WERI-Rb-1 (cell line): ENCODE measurements at regions not wholly inside any gene's neighbourhood (a gene's known extent, or its start where the extent isn't known, plus 50 kb on each side); places are given as distances from the start of the nearest gene placed in this dataset.

Source experiments
- DNase-seq: peaks from one replicate; pipeline ENCODE4 v3.0.0-alpha.2; 2020
- H3K27ac ChIP-seq: fragments of 250-450 bp; sonication (Bioruptor Pico); 2 replicates; pipeline ENCODE4 v1.5.1; 2020; ENCODE audit warnings: mild to moderate bottlenecking, moderate library complexity
- H3K27me3 ChIP-seq: fragments of 250-450 bp; sonication (Bioruptor Pico); 2 replicates; pipeline ENCODE4 v1.5.1; 2021; ENCODE audit warnings: mild to moderate bottlenecking, low read depth, moderate library complexity; ENCODE audit not compliant: insufficient read depth, severe bottlenecking
- H3K36me3 ChIP-seq: fragments of 250-450 bp; sonication (Bioruptor Pico); 2 replicates; pipeline ENCODE4 v1.5.1; 2020; ENCODE audit warnings: mild to moderate bottlenecking, moderate library complexity
- H3K4me3 ChIP-seq: 2 replicates; pipeline ENCODE4 v1.5.1; 2011; ENCODE audit warnings: low read depth, mild to moderate bottlenecking, control low read depth, low read length
- H3K9me3 ChIP-seq: fragments of 250-450 bp; sonication (Bioruptor Pico); 2 replicates; pipeline ENCODE4 v1.5.1; 2021; ENCODE audit warnings: mild to moderate bottlenecking, moderate library complexity; ENCODE audit not compliant: severe bottlenecking
- TF ChIP-seq, protein P1 (sequence below): IDR thresholded peaks from 2 replicates; pipeline ENCODE4 v1.5.1; 2011; ENCODE audit warnings: low read depth, mild to moderate bottlenecking, control low read depth, inconsistent platforms, low read length

DNA sequence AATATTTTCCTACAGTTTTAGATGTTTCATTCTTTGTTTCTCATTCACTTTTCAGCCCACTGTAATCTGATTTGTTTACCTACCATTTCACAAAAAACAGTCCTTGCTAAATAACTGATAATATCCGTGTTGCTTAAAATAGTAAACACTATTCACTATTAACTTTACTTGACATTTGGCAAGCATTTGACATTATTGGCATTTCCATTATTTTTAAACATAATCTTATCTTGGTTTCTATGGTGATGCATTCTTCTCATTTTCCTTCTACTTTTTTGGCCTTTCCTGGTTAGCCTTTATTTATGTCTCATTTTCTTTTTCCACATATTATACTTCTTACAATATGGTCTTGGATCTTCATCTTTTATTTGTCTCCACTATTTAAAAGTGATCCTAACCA is 715.3 kb downstream of the DNAJB9 start:
- no peak overlapping the region for H3K4me3 ChIP-seq
- no peaks in the 10 kb centered on the region for H3K36me3 ChIP-seq
- TF ChIP-seq, protein P1, sequence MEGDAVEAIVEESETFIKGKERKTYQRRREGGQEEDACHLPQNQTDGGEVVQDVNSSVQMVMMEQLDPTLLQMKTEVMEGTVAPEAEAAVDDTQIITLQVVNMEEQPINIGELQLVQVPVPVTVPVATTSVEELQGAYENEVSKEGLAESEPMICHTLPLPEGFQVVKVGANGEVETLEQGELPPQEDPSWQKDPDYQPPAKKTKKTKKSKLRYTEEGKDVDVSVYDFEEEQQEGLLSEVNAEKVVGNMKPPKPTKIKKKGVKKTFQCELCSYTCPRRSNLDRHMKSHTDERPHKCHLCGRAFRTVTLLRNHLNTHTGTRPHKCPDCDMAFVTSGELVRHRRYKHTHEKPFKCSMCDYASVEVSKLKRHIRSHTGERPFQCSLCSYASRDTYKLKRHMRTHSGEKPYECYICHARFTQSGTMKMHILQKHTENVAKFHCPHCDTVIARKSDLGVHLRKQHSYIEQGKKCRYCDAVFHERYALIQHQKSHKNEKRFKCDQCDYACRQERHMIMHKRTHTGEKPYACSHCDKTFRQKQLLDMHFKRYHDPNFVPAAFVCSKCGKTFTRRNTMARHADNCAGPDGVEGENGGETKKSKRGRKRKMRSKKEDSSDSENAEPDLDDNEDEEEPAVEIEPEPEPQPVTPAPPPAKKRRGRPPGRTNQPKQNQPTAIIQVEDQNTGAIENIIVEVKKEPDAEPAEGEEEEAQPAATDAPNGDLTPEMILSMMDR, result no peak
- no peaks in the 10 kb centered on the region for H3K27me3 ChIP-seq
- no peak for DNase-seq
- no peaks in the 10 kb centered on the region for H3K9me3 ChIP-seq
- H3K27ac ChIP-seq, result no peak overlapping the region

DNA sequence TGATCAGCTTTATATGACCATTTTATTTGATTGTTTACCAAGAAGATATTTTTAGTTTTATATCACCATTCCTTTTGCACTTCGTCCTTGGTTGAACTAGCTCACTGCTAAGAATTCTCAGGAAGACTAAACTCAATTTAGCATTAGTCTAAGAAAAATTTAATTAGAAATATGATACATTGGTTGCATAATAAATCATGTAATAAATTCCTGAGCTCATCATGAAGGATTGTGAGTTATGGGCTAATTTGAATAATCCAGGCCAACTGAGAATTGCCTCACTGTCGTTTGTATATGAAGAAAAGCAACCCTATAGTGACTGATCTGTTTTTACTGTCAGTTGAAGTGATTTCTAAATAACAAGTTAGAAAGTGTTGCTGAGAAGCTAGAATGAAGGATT is 725.5 kb downstream of the DNAJB9 start:
- Histone ChIP-seq H3K4me3 (no peak overlapping the region), H3K27me3 (no peaks in the 10 kb centered on the region), H3K9me3 (no peaks in the 10 kb centered on the region), H3K36me3 (no peaks in the 10 kb centered on the region), H3K27ac (no peak overlapping the region)
- TF ChIP-seq, protein P1, result no peak
- DNase-seq, result no peak

DNA sequence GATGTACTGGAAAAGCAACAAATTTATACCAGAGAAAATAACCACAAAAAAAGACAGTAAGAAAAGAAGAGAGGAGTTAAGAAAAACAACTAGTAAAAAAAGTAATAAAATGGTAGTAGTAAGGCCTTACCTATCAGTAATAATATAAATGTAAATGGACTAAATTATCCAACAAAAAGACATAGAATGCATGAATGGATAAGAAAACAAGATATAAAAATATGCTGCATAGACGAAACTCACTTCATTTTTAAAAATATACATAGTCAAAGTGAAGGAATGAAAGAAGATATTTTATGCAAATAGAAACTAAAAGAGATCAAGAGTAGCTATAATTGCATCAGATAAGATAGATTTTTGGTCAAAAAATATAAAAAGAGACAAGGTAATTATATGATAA is 739.1 kb downstream of the DNAJB9 start:
- no peaks in the 10 kb centered on the region for H3K9me3 ChIP-seq
- TF ChIP-seq, protein P1, result no peak
- H3K36me3 ChIP-seq, result no peaks in the 10 kb centered on the region
- H3K27ac ChIP-seq, result no peak overlapping the region
- H3K27me3 ChIP-seq, result no peaks in the 10 kb centered on the region
- no peak for DNase-seq
- H3K4me3 ChIP-seq, result no peak overlapping the region

DNA sequence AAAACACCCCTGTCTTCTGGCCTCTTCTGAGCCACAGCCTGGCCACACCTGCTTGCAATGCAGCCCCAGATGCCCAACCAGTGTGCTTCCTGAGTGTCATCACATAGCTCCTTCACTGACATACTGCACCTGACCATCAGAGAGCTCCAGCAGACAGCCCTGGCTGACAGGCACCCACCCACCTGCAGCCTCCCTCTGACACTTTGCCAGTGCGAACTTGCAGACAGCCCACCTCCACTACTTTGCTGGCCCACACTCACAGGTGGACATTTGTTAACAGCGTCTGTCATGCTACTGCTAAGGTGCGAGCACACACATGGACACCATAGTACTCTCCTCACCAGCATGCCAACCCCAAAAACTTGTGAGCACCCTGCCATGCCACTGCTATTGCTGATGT is 740.1 kb downstream of the DNAJB9 start:
- no peak overlapping the region for H3K27ac ChIP-seq
- no peak for DNase-seq
- no peaks in the 10 kb centered on the region for H3K9me3 ChIP-seq
- H3K4me3 ChIP-seq, result no peak overlapping the region
- H3K36me3 ChIP-seq, result no peaks in the 10 kb centered on the region
- H3K27me3 ChIP-seq, result no peaks in the 10 kb centered on the region
- TF ChIP-seq, protein P1, result no peak

DNA sequence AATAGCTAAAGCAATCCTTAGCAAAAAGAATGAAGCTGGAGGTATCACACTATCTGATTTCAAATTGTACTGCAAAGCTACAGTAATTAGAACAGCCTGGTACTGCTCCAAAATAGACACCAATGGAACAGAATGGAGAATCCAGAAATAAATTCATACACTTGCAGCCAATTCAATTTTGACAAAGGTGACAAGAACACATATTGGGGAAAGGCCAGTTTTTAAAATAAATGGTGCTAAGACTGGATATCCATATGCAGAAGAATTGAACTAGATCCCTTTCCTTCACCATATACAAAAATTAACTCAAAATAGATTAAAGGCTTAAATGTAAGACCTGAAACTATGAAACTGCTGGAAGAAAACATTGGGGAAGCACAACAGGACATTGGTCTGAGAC is 748.5 kb downstream of the DNAJB9 start:
- DNase-seq, result no peak
- H3K9me3 ChIP-seq, result no peaks in the 10 kb centered on the region
- no peak overlapping the region for H3K4me3 ChIP-seq
- no peak overlapping the region for H3K27ac ChIP-seq
- H3K36me3 ChIP-seq, result no peaks in the 10 kb centered on the region
- TF ChIP-seq, protein P1, result no peak
- no peaks in the 10 kb centered on the region for H3K27me3 ChIP-seq

DNA sequence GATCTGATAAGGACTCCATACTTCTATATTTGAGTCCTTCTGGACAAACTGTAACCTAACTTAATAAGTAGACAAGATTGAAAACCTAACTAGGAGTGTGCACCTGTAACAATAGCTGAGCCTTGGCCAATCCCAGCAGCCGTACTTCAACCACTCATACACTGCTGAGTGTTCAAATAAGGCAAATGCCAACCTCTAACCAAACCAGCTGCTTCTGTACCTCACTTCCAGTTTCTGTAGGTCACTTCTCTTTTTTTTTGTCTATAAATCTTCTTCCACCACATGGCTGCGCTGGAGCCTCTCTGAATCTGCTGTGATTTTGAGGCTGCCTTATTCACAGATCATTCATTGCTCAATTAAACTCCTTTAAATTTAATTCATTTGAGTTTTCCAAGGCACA is 753.2 kb downstream of the DNAJB9 start:
- Histone ChIP-seq H3K4me3 (no peak overlapping the region), H3K27me3 (no peaks in the 10 kb centered on the region), H3K36me3 (no peaks in the 10 kb centered on the region), H3K27ac (no peak overlapping the region), H3K9me3 (no peaks in the 10 kb centered on the region)
- no peak for DNase-seq
- TF ChIP-seq, protein P1, result no peak
